ENCODE measurements at regions not wholly inside any gene's neighbourhood (a gene's known extent, or its start where the extent isn't known, plus 50 kb on each side); places are given as distances from the start of the nearest gene placed in this dataset.
A peak's percentile ranks its signal among the peaks of the same experiment; 100 is the strongest.
"Not testable (repeated sequence)": the region's sequence is repeated elsewhere in the genome, so short reads cannot be mapped to it uniquely, and the experiment has no call there.

- Mint-ChIP-seq H3K36me3 (no peaks in the 10 kb centered on the region), H3K27ac (no peak overlapping the region), H3K27me3 (no peaks in the 10 kb centered on the region), H3K4me1 (no peaks in the 10 kb centered on the region), H3K4me3 (no peak overlapping the region), H3K9me3 (peaks cover 2 to 8% (median 7%) of the 10 kb centered on the region in 3 donors)
Observed at GRCh38 chr12:54734196-54734950, 86.2 kb upstream of the DCD start.

GRCh38 chr12:54725233-54725843 is 77.2 kb upstream of the DCD start:
- Mint-ChIP-seq H3K27me3 (peaks cover 10% of the 10 kb centered on the region), H3K9me3 (no peaks in the 10 kb centered on the region), H3K27ac (no peak overlapping the region), H3K4me1 (peaks cover 0 to 2% (median 0%) of the 10 kb centered on the region in 3 donors), H3K36me3 (no peaks in the 10 kb centered on the region), H3K4me3 (no peak overlapping the region)

GRCh38 chr12:54723379-54724256 is 75.5 kb upstream of the DCD start:
- Mint-ChIP-seq H3K27ac (no peak overlapping the region), H3K36me3 (no peaks in the 10 kb centered on the region), H3K27me3 (peaks cover 12% of the 10 kb centered on the region), H3K9me3 (no peaks in the 10 kb centered on the region), H3K4me1 (peaks cover 0 to 2% (median 0%) of the 10 kb centered on the region in 3 donors), H3K4me3 (no peak overlapping the region)

GRCh38 chr12:54721312-54721711 is 73.1 kb upstream of the DCD start:
- H3K9me3 Mint-ChIP-seq, result no peaks in the 10 kb centered on the region
- no peak overlapping the region for H3K27ac Mint-ChIP-seq
- H3K36me3 Mint-ChIP-seq, result no peaks in the 10 kb centered on the region
- H3K27me3 Mint-ChIP-seq, result peaks cover 14% of the 10 kb centered on the region
- no peak overlapping the region for H3K4me3 Mint-ChIP-seq
- H3K4me1 Mint-ChIP-seq, result peaks cover 0 to 2% (median 0%) of the 10 kb centered on the region in 3 donors

GRCh38 chr12:54719691-54720090 is 71.5 kb upstream of the DCD start:
- H3K27me3 Mint-ChIP-seq, result peaks cover 14% of the 10 kb centered on the region
- no peaks in the 10 kb centered on the region for H3K9me3 Mint-ChIP-seq
- no peaks in the 10 kb centered on the region for H3K4me1 Mint-ChIP-seq
- no peak overlapping the region for H3K4me3 Mint-ChIP-seq
- no peaks in the 10 kb centered on the region for H3K36me3 Mint-ChIP-seq
- H3K27ac Mint-ChIP-seq, result no peak overlapping the region

- no peaks in the 10 kb centered on the region for H3K36me3 Mint-ChIP-seq
- peaks cover 20% of the 10 kb centered on the region for H3K27me3 Mint-ChIP-seq
- no peak overlapping the region for H3K4me3 Mint-ChIP-seq
- peaks cover 0 to 4% (median 0%) of the 10 kb centered on the region in 3 donors for H3K9me3 Mint-ChIP-seq
- no peaks in the 10 kb centered on the region for H3K4me1 Mint-ChIP-seq
- H3K27ac Mint-ChIP-seq, result no peak overlapping the region
Observed at GRCh38 chr12:54716261-54716660, 68.1 kb upstream of the DCD start.

- peaks cover 18% of the 10 kb centered on the region for H3K27me3 Mint-ChIP-seq
- not testable (repeated sequence) for H3K9me3 Mint-ChIP-seq, H3K27ac Mint-ChIP-seq, H3K4me1 Mint-ChIP-seq, H3K4me3 Mint-ChIP-seq, H3K36me3 Mint-ChIP-seq
Observed at GRCh38 chr12:54713876-54714275, 65.7 kb upstream of the DCD start.

GRCh38 chr12:54711669-54712068 is 63.5 kb upstream of the DCD start:
- H3K9me3 Mint-ChIP-seq, result peaks cover 0 to 4% (median 0%) of the 10 kb centered on the region in 3 donors
- H3K27me3 Mint-ChIP-seq, result peaks cover 16% of the 10 kb centered on the region
- no peak overlapping the region for H3K27ac Mint-ChIP-seq
- no peak overlapping the region for H3K4me3 Mint-ChIP-seq
- H3K4me1 Mint-ChIP-seq, result no peaks in the 10 kb centered on the region
- no peaks in the 10 kb centered on the region for H3K36me3 Mint-ChIP-seq

- Mint-ChIP-seq H3K27ac (no peak overlapping the region), H3K9me3 (no peaks in the 10 kb centered on the region), H3K4me3 (peak overlapping the region in 1 of 4 donors; percentile 22), H3K27me3 (peaks cover 5% of the 10 kb centered on the region), H3K36me3 (no peaks in the 10 kb centered on the region), H3K4me1 (peaks cover 0 to 2% (median 0%) of the 10 kb centered on the region in 3 donors)
Observed at GRCh38 chr12:54708826-54709225, 60.7 kb upstream of the DCD start.

- no peak overlapping the region for H3K27ac Mint-ChIP-seq
- no peak overlapping the region for H3K4me3 Mint-ChIP-seq
- H3K36me3 Mint-ChIP-seq, result no peaks in the 10 kb centered on the region
- peaks cover 0 to 2% (median 0%) of the 10 kb centered on the region in 3 donors for H3K4me1 Mint-ChIP-seq
- H3K9me3 Mint-ChIP-seq, result no peaks in the 10 kb centered on the region
- peaks cover 8% of the 10 kb centered on the region for H3K27me3 Mint-ChIP-seq
Observed at GRCh38 chr12:54704202-54704601, 56.0 kb upstream of the DCD start.

- Mint-ChIP-seq H3K27ac (peak overlapping the region in 1 of 3 donors; percentile 3), H3K4me1 (peaks cover 0 to 2% (median 0%) of the 10 kb centered on the region in 3 donors), H3K36me3 (no peaks in the 10 kb centered on the region), H3K9me3 (no peaks in the 10 kb centered on the region), H3K27me3 (peaks cover 10% of the 10 kb centered on the region), H3K4me3 (no peak overlapping the region)
Observed at GRCh38 chr12:54701940-54702592, 53.9 kb upstream of the DCD start.

- H3K36me3 Mint-ChIP-seq, result no peaks in the 10 kb centered on the region
- no peak overlapping the region for H3K4me3 Mint-ChIP-seq
- H3K9me3 Mint-ChIP-seq, result no peaks in the 10 kb centered on the region
- H3K27ac Mint-ChIP-seq, result no peak overlapping the region
- H3K4me1 Mint-ChIP-seq, result peaks cover 0 to 2% (median 0%) of the 10 kb centered on the region in 3 donors
- peaks cover 15% of the 10 kb centered on the region for H3K27me3 Mint-ChIP-seq
Observed at GRCh38 chr12:54700849-54701248, 52.7 kb upstream of the DCD start.

- no peak overlapping the region for H3K27ac Mint-ChIP-seq
- H3K4me1 Mint-ChIP-seq, result peaks cover 0 to 2% (median 0%) of the 10 kb centered on the region in 3 donors
- H3K27me3 Mint-ChIP-seq, result peaks cover 15% of the 10 kb centered on the region
- no peaks in the 10 kb centered on the region for H3K9me3 Mint-ChIP-seq
- H3K36me3 Mint-ChIP-seq, result no peaks in the 10 kb centered on the region
- H3K4me3 Mint-ChIP-seq, result no peak overlapping the region
Observed at GRCh38 chr12:54700301-54700700, 52.1 kb upstream of the DCD start.
